GM18951 (cell line): ENCODE measurements at regions not wholly inside any gene's neighbourhood (a gene's known extent, or its start where the extent isn't known, plus 50 kb on each side); places are given as distances from the start of the nearest gene placed in this dataset.

Experiments
- POLR2A ChIP-seq: IDR thresholded peaks from 4 replicates; pipeline ENCODE4 v1.6.1; 2011; ENCODE audit warnings: mild to moderate bottlenecking; ENCODE audit not compliant: insufficient read length, insufficient read depth; ENCODE audit errors: extremely low read depth
- in situ Hi-C: fragments of 300-500 bp; cut with MboI; formaldehyde crosslinking; loops from one replicate; pipeline ENCODE4 v1.12.0; 2022; ENCODE audit warnings: low sequenced_read_pairs, mixed read lengths, inconsistent platforms; ENCODE audit not compliant: unreplicated experiment

DNA sequence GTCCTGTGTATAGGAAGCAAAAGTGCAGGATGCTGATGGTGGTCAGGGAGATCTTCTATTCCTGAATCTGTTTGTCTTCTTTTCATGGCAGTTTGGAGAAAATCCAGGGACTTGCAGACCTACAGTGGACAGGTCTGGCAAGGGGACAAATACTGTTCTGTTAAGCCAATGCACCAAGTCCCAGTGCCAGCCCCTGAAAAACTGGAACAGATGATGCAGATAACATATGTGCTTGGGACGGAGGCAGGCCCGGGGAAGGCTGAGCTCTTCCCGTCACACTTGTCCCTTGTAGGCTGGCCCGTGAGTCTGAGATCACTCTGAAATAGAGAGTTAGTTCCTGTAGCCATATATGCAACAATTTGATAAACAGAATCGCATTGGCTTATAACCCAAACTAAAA lies 265.7 kb downstream of the MTRR start:
- no peak for TF ChIP-seq POLR2A
- in situ Hi-C loops, result no loop called here

- in situ Hi-C loops, result no loop called here
These were observed 266.8 kb downstream of the MTRR start for GRCh38 chr5:8135742-8136141.

DNA sequence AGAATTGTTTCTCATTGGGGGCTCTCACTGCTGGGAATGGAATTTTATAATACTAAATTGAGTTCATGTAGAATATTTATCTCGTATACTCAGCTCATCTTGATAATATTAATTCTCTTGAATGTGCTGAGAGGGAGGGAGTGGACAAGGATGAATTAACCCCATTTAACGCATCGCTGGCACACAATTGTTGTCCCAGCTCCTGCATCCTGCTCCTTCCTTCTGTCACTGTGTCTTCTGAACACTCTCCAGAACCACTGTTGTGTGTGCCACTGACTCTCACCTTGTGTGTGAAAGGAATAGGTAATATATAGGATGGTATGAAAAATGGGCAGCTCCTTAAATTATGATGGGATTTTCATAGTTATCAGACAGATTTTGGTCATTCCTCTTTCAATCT lies 267.3 kb downstream of the MTRR start:
- in situ Hi-C loops, result no loop called here
- no peak for TF ChIP-seq POLR2A

More at GRCh38 chr5:8135742-8136141, 266.8 kb downstream of the MTRR start:
- no peak for TF ChIP-seq POLR2A

DNA sequence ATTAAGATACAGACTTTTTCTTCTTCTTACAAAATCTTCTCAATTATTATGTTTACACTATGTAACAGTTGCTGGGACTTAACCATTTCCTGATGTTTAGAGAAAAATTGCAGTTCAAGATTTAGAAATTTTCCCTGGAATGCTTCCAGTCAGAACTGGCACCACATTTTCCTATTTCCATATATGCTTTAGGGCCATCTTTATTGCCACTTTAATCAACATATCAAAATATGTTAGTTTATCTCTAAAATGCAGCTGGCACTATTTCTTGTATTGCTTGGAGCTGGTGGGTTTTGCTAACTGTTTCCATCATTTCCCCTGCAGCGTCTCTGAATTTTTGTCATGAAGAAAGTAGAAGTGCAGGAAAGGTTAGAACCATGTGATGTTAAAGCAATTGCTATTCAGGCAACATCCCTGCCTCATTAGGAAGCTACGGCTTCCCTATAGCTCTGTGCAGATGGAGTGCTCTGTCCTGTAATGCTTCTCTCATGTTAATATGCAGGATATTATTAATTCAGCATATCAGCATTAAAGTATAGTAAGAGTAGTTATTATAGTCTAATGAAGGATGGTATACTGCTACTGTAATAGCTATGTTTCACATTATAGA lies 269.1 kb downstream of the MTRR start:
- TF ChIP-seq POLR2A, result no peak
- in situ Hi-C loops, result no loop called here

- in situ Hi-C loops, result no loop called here
- no peak for TF ChIP-seq POLR2A
These were observed 269.9 kb downstream of the MTRR start for GRCh38 chr5:8138884-8139283.

- no peak for TF ChIP-seq POLR2A
- in situ Hi-C loops, result no loop called here
These were observed 281.8 kb downstream of the MTRR start for GRCh38 chr5:8150791-8151190.

DNA sequence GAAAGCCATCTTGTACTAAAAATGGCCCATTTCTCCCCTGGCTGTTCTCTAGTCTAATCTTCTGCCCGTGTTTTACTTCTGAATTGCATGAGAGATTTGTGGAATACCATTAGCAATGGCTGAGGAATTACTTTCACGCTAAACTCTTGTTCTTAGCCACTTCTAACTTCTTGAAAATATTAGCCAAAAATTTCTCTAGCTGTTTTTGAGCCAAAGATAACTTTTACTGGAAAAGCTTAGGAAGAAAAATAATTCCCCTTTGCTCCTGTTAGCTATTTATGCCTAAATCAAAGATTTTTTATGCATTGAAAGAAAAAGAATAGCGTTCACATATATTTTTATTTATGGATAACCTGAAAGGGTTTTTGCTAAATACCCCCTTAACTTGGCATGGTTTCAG lies 287.8 kb downstream of the MTRR start:
- in situ Hi-C loops, result no loop called here
- TF ChIP-seq POLR2A, result no peak

DNA sequence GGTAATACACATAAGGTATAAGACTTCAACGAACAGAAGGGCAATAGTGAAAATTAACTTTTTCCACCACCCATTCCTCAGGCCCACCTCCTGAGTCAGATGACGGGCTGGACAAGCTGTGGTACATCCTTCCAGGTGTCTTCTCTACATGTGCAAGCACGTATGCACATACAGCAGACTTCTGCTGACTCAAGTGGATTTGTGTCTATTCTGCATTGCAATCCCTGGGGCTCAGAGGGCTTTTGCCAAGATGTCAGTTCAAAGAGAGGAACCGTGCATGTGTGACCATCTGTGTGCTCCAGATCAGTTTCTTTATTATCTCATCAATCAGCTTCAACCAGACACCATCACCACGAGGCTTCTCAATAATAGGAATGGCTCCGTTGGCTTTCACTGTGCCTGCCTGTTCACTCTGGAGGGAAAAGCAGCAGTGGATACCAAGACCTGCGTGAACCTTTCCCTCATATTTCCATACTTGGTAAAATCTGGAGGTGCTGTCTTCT lies 288.4 kb downstream of the MTRR start:
- in situ Hi-C loops, result no loop called here
- TF ChIP-seq POLR2A, result no peak

- TF ChIP-seq POLR2A, result no peak
- in situ Hi-C loops, result no loop called here
These were observed 307.2 kb downstream of the MTRR start for GRCh38 chr5:8176101-8176693.

- TF ChIP-seq POLR2A, result no peak
- in situ Hi-C loops, result no loop called here
These were observed 315.6 kb downstream of the MTRR start for GRCh38 chr5:8184455-8185063.

- no peak for TF ChIP-seq POLR2A
- in situ Hi-C loops, result no loop called here
These were observed 316.9 kb downstream of the MTRR start for GRCh38 chr5:8185852-8186251.

DNA sequence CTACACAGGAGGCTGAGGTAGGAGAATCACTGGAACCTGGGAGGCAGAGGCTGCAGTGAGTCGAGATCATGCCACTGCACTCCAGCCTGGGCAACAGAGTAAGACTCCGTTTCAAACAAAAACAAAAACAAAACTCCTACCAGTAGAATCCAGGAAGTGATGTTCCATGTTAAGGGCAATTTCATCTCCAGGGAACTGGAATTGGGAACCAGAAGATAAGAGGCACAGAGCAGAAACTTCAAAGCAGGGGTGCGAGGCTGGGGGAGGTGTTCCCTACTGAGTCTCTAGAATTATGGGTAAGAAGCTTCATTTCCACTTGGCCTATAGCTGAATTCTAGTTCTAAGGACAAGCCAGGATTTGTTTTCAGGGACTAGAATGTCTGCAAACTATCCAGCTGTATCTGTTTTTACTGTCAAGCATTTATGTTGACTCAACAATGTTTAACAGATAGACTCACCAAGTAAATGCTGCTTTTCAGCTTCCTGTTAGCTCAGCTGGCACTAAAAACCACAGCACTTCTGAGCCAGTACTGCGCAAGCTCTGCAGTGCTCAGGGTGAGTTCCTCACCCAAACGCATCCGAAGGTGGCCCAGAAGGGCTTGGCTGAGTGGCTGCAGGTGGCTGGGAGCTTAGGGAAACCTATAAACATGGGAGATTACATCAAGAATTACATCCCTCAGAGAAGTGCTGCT lies 320.1 kb downstream of the MTRR start:
- in situ Hi-C loops, result no loop called here
- no peak for TF ChIP-seq POLR2A

DNA sequence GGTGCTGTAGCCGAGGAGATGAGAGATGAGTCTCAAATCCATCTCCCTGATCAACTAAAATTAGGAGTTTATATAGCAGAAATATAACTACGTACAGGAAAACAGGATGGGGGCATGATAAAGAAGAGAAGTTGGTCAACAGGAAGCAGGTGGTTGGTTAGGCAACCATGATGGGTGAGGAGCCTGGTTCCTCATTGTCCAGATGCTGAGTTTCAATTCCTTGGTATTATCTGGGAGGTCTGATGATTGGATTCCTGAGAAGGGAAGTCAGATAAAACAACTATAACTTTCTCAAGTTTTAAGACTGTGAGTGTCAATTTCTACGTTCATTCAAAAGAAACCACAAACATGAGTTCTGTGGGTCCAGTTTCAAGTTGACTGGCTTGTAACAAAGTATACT lies 323.9 kb downstream of the MTRR start:
- no peak for TF ChIP-seq POLR2A
- in situ Hi-C loops, result no loop called here

GRCh38 chr5:8196061-8196460 lies 327.1 kb downstream of the MTRR start:
- in situ Hi-C loops, result no loop called here
- TF ChIP-seq POLR2A, result no peak

DNA sequence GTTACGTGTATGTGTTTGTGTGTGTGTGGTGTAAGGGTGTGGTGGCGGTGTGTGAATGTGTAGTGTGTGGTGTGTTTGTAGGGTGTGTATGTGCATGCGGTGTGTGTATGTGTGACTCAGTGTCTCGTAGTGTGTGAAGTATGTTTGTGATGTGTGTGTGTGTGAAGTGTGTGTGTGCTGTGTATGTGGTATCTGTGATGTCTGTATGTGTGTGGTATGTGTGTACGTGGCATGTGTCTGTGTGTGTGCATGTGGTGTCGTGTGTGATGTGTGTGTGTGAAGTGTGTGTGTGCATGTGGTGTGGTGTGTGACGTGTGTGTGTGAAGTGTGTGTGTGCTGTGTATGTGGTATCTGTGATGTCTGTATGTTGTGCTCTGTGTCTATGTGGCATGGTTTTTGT lies 339.4 kb downstream of the MTRR start:
- no peak for TF ChIP-seq POLR2A
- in situ Hi-C loops, result no loop called here
